ENCODE measurements at regions not wholly inside any gene's neighbourhood (a gene's known extent, or its start where the extent isn't known, plus 50 kb on each side); places are given as distances from the start of the nearest gene placed in this dataset.

DNA sequence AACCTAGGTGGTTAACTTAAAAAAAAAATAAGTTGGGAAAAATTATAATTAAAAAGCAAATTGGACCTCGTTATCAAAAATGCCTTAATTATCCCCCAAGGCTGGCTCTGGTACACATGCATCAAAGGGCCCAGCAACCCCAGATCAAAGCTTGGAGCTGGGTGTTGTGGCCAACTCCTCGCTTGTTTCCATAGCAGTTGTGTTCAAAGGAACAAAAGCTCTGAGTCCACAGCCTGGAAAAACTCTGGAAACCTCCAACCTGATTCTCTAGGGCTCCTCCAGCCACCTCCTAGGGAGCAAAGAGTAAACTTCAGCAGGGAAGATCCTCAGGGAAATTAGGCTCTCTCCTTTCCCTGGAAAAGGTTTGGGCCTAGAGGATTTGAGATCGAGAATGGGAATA, 149.4 kb downstream of the NXPE2 start:
- H3K9me3 ChIP-seq = no peaks in the 10 kb centered on the region
- H3K27ac ChIP-seq = no peak overlapping the region
- no peaks in the 10 kb centered on the region for H3K4me1 ChIP-seq
- DNase-seq (no peak), ATAC-seq (no peak)
- intact Hi-C loops (cut with DNase I) = no loop called here
- TF ChIP-seq CTCF (IDR thresholded peaks at IDR 0.05) = no peak
- no peaks in the 10 kb centered on the region for H3K27me3 ChIP-seq (ENCODE audit: low read depth)
- H3K4me3 ChIP-seq = no peak overlapping the region
- H3K36me3 ChIP-seq = no peaks in the 10 kb centered on the region

DNA sequence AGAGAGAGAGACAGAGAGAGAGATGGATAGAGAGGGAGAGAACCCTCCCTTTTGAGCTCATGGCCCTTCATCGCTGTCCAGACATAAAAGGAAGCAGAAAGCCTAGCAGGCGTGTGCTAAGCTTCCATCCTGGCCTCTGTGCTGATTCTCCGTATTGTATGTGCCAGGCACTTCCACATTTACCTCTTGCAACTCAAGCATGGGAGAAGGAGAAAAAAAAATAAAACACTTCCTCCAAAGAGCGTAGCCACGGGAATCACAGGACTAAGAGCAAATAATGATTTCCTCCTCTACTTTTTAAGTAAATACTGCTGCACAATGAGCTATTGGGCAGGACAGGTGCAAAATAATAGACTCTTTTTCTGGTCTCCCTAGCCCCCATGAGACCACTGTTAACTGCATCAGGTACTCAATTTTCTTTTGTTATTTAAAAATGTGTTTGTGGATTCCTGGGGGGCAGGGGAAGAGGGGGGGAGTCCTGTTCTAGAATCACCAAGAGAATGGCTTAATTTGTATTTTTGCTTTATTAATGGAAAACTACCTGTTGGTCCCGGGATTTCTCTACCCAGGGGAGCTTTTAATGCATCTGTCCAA, 154.3 kb downstream of the NXPE2 start:
- TF ChIP-seq CTCF (IDR thresholded peaks at IDR 0.05) = no peak
- no peak for DNase-seq
- Histone ChIP-seq H3K36me3 (no peaks in the 10 kb centered on the region), H3K27me3 (ENCODE audit: low read depth) (no peaks in the 10 kb centered on the region), H3K9me3 (no peaks in the 10 kb centered on the region), H3K27ac (no peak overlapping the region), H3K4me1 (no peaks in the 10 kb centered on the region), H3K4me3 (no peak overlapping the region)
- intact Hi-C loops (cut with DNase I) = no loop called here
- peak; percentile 70 to 73 for ATAC-seq

GRCh38 chr11:114836161-114836560, 157.8 kb downstream of the NXPE2 start:
- intact Hi-C loops (cut with DNase I) = no loop called here
- DNase-seq (no peak), ATAC-seq (no peak)
- Histone ChIP-seq H3K36me3 (no peaks in the 10 kb centered on the region), H3K27ac (no peak overlapping the region), H3K4me1 (no peaks in the 10 kb centered on the region), H3K27me3 (ENCODE audit: low read depth) (no peaks in the 10 kb centered on the region), H3K9me3 (peaks cover 13% of the 10 kb centered on the region), H3K4me3 (no peak overlapping the region)
- TF ChIP-seq CTCF (IDR thresholded peaks at IDR 0.05) = no peak

DNA sequence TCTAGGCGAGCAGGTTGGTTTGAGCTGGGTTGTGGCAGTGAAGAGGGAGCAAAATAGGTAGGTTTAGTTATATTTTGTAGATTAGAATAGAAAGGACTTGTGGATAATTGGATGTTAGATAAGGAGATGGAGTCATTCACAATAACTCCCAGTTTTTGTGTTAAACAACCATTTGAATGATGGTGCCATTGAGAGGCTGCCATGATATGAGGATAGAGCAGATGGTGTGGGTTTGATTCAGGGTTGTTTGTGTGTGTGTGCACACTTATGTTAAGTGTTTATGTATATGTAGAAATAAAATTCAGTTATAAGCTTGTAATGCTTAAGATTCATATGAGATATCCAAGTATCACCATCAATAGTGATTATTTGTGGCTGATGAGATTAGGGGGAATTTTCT, 166.6 kb downstream of the NXPE2 start:
- TF ChIP-seq CTCF (IDR thresholded peaks at IDR 0.05) = no peak
- no peak overlapping the region for H3K27ac ChIP-seq
- DNase-seq = no peak
- peaks cover 4% of the 10 kb centered on the region for H3K27me3 ChIP-seq (ENCODE audit: low read depth)
- ATAC-seq = no peak
- H3K4me3 ChIP-seq = no peak overlapping the region
- H3K4me1 ChIP-seq = no peaks in the 10 kb centered on the region
- no peaks in the 10 kb centered on the region for H3K9me3 ChIP-seq
- intact Hi-C loops (cut with DNase I) = no loop called here
- H3K36me3 ChIP-seq = no peaks in the 10 kb centered on the region

DNA sequence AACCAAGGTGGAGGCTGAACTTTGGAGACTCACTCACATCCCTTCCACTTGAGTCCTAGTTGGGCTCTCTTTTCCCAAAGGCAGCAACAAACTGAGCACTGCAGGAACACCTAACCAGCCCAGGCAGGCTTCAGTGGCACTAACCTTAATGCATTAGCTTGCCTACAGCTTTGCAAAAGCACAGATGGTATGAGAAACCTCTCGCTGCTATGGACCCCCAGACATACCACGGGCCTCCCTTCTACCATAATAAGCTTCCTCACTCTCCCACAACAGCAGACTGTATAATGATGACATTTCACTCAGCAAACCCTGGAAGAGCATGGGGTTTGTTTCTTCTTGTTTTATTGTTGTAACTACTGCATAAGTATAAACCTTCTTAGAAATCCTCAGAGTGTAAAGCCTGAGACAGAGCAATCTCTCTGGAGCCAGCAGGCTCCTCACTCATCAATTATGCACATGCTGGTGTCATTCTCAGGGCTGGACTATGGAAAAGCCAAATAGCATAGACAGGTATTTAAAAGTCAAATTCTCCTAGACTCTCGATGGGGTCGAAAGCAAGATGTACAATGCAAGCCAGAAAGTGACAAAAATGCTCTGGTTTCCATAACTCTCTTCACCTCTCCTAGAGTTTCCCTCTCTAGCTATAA, 167.6 kb downstream of the NXPE2 start:
- Histone ChIP-seq H3K4me3 (no peak overlapping the region), H3K36me3 (no peaks in the 10 kb centered on the region), H3K9me3 (no peaks in the 10 kb centered on the region), H3K27ac (no peak overlapping the region), H3K27me3 (ENCODE audit: low read depth) (peaks cover 4% of the 10 kb centered on the region), H3K4me1 (no peaks in the 10 kb centered on the region)
- intact Hi-C loops (cut with DNase I) = no loop called here
- TF ChIP-seq CTCF (IDR thresholded peaks at IDR 0.05) = no peak
- no peak for ATAC-seq
- no peak for DNase-seq
